Kidney epithelial cell (primary cell): ENCODE measurements at regions not wholly inside any gene's neighbourhood (a gene's known extent, or its start where the extent isn't known, plus 50 kb on each side); places are given as distances from the start of the nearest gene placed in this dataset.
A peak's percentile ranks its signal among the peaks of the same experiment; 100 is the strongest.

ENCODE experiments used
- DNase-seq: peaks from one replicate; pipeline ENCODE4 v3.0.0-alpha.2; 2010; ENCODE audit warnings: low read depth
- H3K27me3 ChIP-seq: 2 replicates; pipeline ENCODE4 v1.6.0; 2011; ENCODE audit warnings: low read length; ENCODE audit not compliant: control insufficient read depth, insufficient read depth
- H3K36me3 ChIP-seq: 2 replicates; pipeline ENCODE4 v1.5.1; 2011; ENCODE audit warnings: low read length; ENCODE audit not compliant: control insufficient read depth, insufficient read depth
- H3K4me3 ChIP-seq: 2 replicates; pipeline ENCODE4 v1.5.1; 2011; ENCODE audit warnings: low read depth, mild to moderate bottlenecking, control low read depth, low read length
- TF ChIP-seq, protein P1 (sequence below): IDR thresholded peaks from 2 replicates; pipeline ENCODE4 v1.5.1; 2011; ENCODE audit warnings: mild to moderate bottlenecking, moderate library complexity, low read length, control low read depth, inconsistent platforms; ENCODE audit not compliant: insufficient read depth, poor library complexity, severe bottlenecking

DNA sequence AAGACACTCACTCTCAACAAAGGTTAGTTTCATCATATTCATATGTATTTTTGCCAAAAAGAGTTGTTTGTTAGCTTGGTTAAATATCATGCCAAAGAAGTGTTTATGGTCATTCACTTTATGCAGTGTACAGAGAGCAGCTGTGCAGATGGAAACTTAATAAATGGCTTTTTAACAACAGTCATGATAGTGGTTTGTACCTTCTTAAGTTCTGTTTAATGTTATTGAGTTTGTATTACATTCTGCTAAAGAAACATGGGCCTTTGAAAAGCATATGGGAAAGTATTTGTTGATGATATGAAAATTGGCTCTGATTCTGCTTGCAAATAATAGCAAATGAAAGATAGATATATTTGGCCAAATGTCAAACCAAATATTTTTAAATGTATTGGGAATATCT is 607.3 kb downstream of the NCAM2 start:
- H3K36me3 ChIP-seq, result no peaks in the 10 kb centered on the region
- TF ChIP-seq, protein P1, sequence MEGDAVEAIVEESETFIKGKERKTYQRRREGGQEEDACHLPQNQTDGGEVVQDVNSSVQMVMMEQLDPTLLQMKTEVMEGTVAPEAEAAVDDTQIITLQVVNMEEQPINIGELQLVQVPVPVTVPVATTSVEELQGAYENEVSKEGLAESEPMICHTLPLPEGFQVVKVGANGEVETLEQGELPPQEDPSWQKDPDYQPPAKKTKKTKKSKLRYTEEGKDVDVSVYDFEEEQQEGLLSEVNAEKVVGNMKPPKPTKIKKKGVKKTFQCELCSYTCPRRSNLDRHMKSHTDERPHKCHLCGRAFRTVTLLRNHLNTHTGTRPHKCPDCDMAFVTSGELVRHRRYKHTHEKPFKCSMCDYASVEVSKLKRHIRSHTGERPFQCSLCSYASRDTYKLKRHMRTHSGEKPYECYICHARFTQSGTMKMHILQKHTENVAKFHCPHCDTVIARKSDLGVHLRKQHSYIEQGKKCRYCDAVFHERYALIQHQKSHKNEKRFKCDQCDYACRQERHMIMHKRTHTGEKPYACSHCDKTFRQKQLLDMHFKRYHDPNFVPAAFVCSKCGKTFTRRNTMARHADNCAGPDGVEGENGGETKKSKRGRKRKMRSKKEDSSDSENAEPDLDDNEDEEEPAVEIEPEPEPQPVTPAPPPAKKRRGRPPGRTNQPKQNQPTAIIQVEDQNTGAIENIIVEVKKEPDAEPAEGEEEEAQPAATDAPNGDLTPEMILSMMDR, result no peak
- no peak for DNase-seq
- no peak overlapping the region for H3K4me3 ChIP-seq
- no peaks in the 10 kb centered on the region for H3K27me3 ChIP-seq

GRCh38 chr21:21606041-21606440 is 607.8 kb downstream of the NCAM2 start:
- no peaks in the 10 kb centered on the region for H3K36me3 ChIP-seq
- H3K27me3 ChIP-seq, result no peaks in the 10 kb centered on the region
- H3K4me3 ChIP-seq, result no peak overlapping the region
- TF ChIP-seq, protein P1, result no peak
- DNase-seq, result no peak

DNA sequence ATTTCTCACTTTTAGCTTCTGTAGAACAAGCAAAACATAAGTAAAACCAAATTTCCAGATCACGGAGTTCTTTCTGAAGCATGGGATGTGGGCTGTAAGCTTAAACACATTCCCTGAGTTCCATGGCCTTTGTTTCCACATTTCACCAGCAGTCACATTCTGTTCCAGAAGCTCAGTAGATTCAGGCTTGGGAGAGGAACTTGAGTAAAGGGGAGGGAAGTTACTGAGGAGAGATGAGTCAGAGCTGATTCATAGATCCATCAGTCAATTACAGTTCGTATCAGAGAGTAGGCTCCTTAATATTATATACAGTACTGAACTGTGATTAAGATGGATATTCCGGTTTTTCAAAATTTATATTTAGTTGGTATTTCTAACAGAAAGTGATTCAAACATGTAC is 614.3 kb downstream of the NCAM2 start:
- TF ChIP-seq, protein P1, result no peak
- Histone ChIP-seq H3K4me3 (no peak overlapping the region), H3K27me3 (no peaks in the 10 kb centered on the region), H3K36me3 (no peaks in the 10 kb centered on the region)
- DNase-seq, result peak; percentile 34

DNA sequence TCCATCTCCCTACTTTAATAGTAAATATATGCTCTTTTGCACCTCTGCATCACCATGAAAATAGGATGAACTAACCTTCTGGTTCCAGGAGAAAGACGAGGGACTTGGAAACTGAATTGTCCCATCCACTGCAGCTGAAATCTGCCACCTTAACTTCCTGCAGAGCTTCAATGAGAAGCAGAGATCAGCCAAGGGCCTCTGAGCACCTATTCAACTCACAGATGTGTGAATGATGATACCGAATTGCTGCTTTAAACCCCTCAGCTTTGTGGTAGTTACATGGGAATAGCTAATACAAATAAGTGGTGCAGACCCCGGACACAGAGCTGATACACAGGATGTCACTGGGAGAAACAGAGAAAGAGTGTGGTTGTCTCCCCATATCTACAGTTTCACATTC is 616.8 kb downstream of the NCAM2 start:
- Histone ChIP-seq H3K27me3 (no peaks in the 10 kb centered on the region), H3K36me3 (no peaks in the 10 kb centered on the region), H3K4me3 (no peak overlapping the region)
- TF ChIP-seq, protein P1, result no peak
- no peak for DNase-seq

DNA sequence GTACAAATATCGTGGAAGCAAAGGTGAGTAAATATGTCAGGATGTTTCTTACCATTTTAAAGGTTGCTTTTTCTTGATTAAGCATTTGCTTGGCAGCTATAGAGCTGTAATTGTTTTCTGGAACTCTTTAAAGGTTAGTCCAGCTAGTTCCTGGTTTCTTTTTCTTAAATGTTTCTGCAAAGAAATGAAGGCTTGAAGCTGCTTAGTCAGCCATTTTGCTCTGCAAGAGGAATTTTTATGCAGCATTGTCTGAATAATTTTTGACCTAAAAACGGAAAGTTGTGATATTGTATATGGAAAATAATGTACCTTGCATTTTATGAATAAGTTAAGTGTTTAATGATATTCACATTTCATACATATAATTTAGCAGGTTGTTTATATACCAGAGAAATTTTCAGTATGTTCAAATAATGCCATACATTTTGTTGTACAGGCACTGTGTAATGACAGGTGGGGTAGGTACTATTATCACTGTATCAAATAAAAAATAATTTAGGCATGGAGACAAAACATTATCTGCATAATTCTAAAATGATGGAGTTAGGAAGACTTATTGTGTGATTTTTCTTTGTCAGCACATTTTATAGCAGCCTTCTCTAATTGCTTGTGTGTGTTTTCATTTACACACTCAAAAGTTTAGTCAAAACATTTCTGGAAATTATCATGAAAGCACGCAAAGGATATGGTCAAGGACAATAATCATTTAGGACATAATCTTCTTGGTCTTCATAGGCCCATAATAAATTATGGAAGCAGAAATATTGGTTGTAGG is 624.4 kb downstream of the NCAM2 start:
- TF ChIP-seq, protein P1, result no peak
- no peak for DNase-seq
- no peaks in the 10 kb centered on the region for H3K36me3 ChIP-seq
- no peaks in the 10 kb centered on the region for H3K27me3 ChIP-seq
- no peak overlapping the region for H3K4me3 ChIP-seq

GRCh38 chr21:21624674-21625073 is 626.5 kb downstream of the NCAM2 start:
- H3K27me3 ChIP-seq, result no peaks in the 10 kb centered on the region
- H3K36me3 ChIP-seq, result no peaks in the 10 kb centered on the region
- no peak overlapping the region for H3K4me3 ChIP-seq
- TF ChIP-seq, protein P1, result no peak
- no peak for DNase-seq
